ENCODE measurements at regions not wholly inside any gene's neighbourhood (a gene's known extent, or its start where the extent isn't known, plus 50 kb on each side); places are given as distances from the start of the nearest gene placed in this dataset.

- no peaks in the 10 kb centered on the region for H3K27me3 ChIP-seq (ENCODE audit: control insufficient read depth, insufficient read depth, low read length)
- H3K79me2 ChIP-seq (ENCODE audit: control insufficient read depth, insufficient read depth, low read length), result no peaks in the 10 kb centered on the region
- no peaks in the 10 kb centered on the region for H3K36me3 ChIP-seq (ENCODE audit: control insufficient read depth, insufficient read depth, low read length)
- TF ChIP-seq CTCF (conservative IDR thresholded peaks at IDR 0.05 in 1 of 2, IDR thresholded peaks at IDR 0.05 in 1 of 2; ENCODE audit: low read depth in 1 of 2, low read length in 2 of 2), result no peak
- TF ChIP-seq EZH2 (IDR thresholded peaks at IDR 0.05; ENCODE audit: low read length, missing control alignments), result no peak
- no peak overlapping the region for H2AFZ ChIP-seq (ENCODE audit: low read length)
- DNase-seq (ENCODE audit: low read depth in 2 of 2), result no peak
- H3K4me3 ChIP-seq (replicated peaks in 1 of 4; ENCODE audit: control extremely low read depth in 1 of 4, insufficient read depth in 1 of 4, low read depth in 3 of 4, low read length in 4 of 4), result no peak overlapping the region
- H3K4me2 ChIP-seq (ENCODE audit: extremely low read depth, insufficient read depth, low read length), result no peak overlapping the region
- no peaks in the 10 kb centered on the region for H3K9me3 ChIP-seq (ENCODE audit: control insufficient read depth, insufficient read depth, low read depth, low read length)
- H3K27ac ChIP-seq (ENCODE audit: insufficient read depth, low read length), result no peak overlapping the region
- H3K9ac ChIP-seq (ENCODE audit: insufficient read depth, low read length), result no peak overlapping the region
- H3K4me1 ChIP-seq (ENCODE audit: control insufficient read depth, extremely low read depth, insufficient read depth, low read length), result no peaks in the 10 kb centered on the region
- H4K20me1 ChIP-seq (ENCODE audit: control insufficient read depth, extremely low read depth, insufficient read depth, low read length), result no peaks in the 10 kb centered on the region
Observed at GRCh38 chr5:20498926-20499325, 510.9 kb upstream of the CDH18 start.

GRCh38 chr5:20498102-20498501, 510.1 kb upstream of the CDH18 start:
- Histone ChIP-seq H3K4me3 (replicated peaks in 1 of 4; ENCODE audit: control extremely low read depth in 1 of 4, insufficient read depth in 1 of 4, low read depth in 3 of 4, low read length in 4 of 4) (no peak overlapping the region), H3K4me2 (ENCODE audit: extremely low read depth, insufficient read depth, low read length) (no peak overlapping the region), H2AFZ (ENCODE audit: low read length) (no peak overlapping the region), H3K27me3 (ENCODE audit: control insufficient read depth, insufficient read depth, low read length) (no peaks in the 10 kb centered on the region), H3K36me3 (ENCODE audit: control insufficient read depth, insufficient read depth, low read length) (no peaks in the 10 kb centered on the region), H3K27ac (ENCODE audit: insufficient read depth, low read length) (no peak overlapping the region), H4K20me1 (ENCODE audit: control insufficient read depth, extremely low read depth, insufficient read depth, low read length) (no peaks in the 10 kb centered on the region), H3K9me3 (ENCODE audit: control insufficient read depth, insufficient read depth, low read depth, low read length) (no peaks in the 10 kb centered on the region), H3K9ac (ENCODE audit: insufficient read depth, low read length) (no peak overlapping the region), H3K4me1 (ENCODE audit: control insufficient read depth, extremely low read depth, insufficient read depth, low read length) (no peaks in the 10 kb centered on the region), H3K79me2 (ENCODE audit: control insufficient read depth, insufficient read depth, low read length) (no peaks in the 10 kb centered on the region)
- DNase-seq (ENCODE audit: low read depth in 2 of 2), result no peak
- TF ChIP-seq CTCF (conservative IDR thresholded peaks at IDR 0.05 in 1 of 2, IDR thresholded peaks at IDR 0.05 in 1 of 2; ENCODE audit: low read depth in 1 of 2, low read length in 2 of 2), result no peak
- TF ChIP-seq EZH2 (IDR thresholded peaks at IDR 0.05; ENCODE audit: low read length, missing control alignments), result no peak

GRCh38 chr5:20497356-20497755, 509.4 kb upstream of the CDH18 start:
- H3K79me2 ChIP-seq (ENCODE audit: control insufficient read depth, insufficient read depth, low read length), result no peaks in the 10 kb centered on the region
- DNase-seq (ENCODE audit: low read depth in 2 of 2), result no peak
- H3K4me1 ChIP-seq (ENCODE audit: control insufficient read depth, extremely low read depth, insufficient read depth, low read length), result no peaks in the 10 kb centered on the region
- no peaks in the 10 kb centered on the region for H3K27me3 ChIP-seq (ENCODE audit: control insufficient read depth, insufficient read depth, low read length)
- no peaks in the 10 kb centered on the region for H4K20me1 ChIP-seq (ENCODE audit: control insufficient read depth, extremely low read depth, insufficient read depth, low read length)
- no peak overlapping the region for H3K9ac ChIP-seq (ENCODE audit: insufficient read depth, low read length)
- no peak overlapping the region for H3K4me3 ChIP-seq (replicated peaks in 1 of 4; ENCODE audit: control extremely low read depth in 1 of 4, insufficient read depth in 1 of 4, low read depth in 3 of 4, low read length in 4 of 4)
- no peak for TF ChIP-seq EZH2 (IDR thresholded peaks at IDR 0.05; ENCODE audit: low read length, missing control alignments)
- TF ChIP-seq CTCF (conservative IDR thresholded peaks at IDR 0.05 in 1 of 2, IDR thresholded peaks at IDR 0.05 in 1 of 2; ENCODE audit: low read depth in 1 of 2, low read length in 2 of 2), result no peak
- H3K27ac ChIP-seq (ENCODE audit: insufficient read depth, low read length), result no peak overlapping the region
- H3K4me2 ChIP-seq (ENCODE audit: extremely low read depth, insufficient read depth, low read length), result no peak overlapping the region
- H2AFZ ChIP-seq (ENCODE audit: low read length), result no peak overlapping the region
- H3K9me3 ChIP-seq (ENCODE audit: control insufficient read depth, insufficient read depth, low read depth, low read length), result no peaks in the 10 kb centered on the region
- H3K36me3 ChIP-seq (ENCODE audit: control insufficient read depth, insufficient read depth, low read length), result no peaks in the 10 kb centered on the region

Data from fibroblast of lung (primary cell).